Skeletal muscle satellite cell (primary cell): ENCODE measurements at regions not wholly inside any gene's neighbourhood (a gene's known extent, or its start where the extent isn't known, plus 50 kb on each side); places are given as distances from the start of the nearest gene placed in this dataset.

Source experiments
- H3K27me3 ChIP-seq: 2 replicates; pipeline ENCODE4 v1.7.0; 2013; ENCODE audit warnings: low read length; ENCODE audit not compliant: control insufficient read depth, insufficient read depth
- H3K36me3 ChIP-seq: 2 replicates; pipeline ENCODE4 v1.7.0; 2013; ENCODE audit warnings: mild to moderate bottlenecking, control low read depth, low read length; ENCODE audit not compliant: insufficient read depth
- H3K4me1 ChIP-seq: 2 replicates; pipeline ENCODE4 v1.7.0; 2013; ENCODE audit warnings: low read length; ENCODE audit not compliant: control insufficient read depth, insufficient read depth
- H3K4me2 ChIP-seq: 2 replicates; pipeline ENCODE4 v1.7.0; 2013; ENCODE audit warnings: mild to moderate bottlenecking, low read length
- H3K4me3 ChIP-seq: 2 replicates; pipeline ENCODE4 v1.7.0; 2013; ENCODE audit warnings: low read length
- H3K9ac ChIP-seq: 2 replicates; pipeline ENCODE4 v1.7.0; 2013; ENCODE audit warnings: mild to moderate bottlenecking, low read depth, low read length, moderate library complexity
- H3K9me3 ChIP-seq: replicated peaks from 2 replicates; pipeline ENCODE4 v1.7.0; 2013; ENCODE audit warnings: mild to moderate bottlenecking, control low read depth, low read length

DNA sequence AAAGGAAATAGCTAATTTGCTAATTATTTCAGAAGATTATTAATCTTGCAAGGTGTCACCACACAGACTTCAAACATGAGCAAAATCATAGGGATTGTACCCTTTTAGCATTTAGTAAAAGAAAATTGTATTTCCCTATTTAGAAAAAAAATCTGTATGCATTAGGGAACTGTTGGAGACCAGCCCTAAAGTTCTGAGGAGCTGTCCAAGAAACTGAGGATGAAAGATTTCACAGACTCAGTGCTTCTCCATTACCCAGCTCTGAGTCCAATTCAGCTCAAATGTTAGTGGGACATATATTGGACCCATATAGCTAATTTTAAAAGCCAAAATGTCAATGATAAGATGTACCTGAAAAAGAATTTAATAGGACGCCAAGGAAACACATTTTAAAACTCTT lies 271.7 kb downstream of the SNX10 start:
- Histone ChIP-seq H3K9ac (no peak overlapping the region), H3K36me3 (no peaks in the 10 kb centered on the region), H3K27me3 (no peaks in the 10 kb centered on the region), H3K9me3 (no peaks in the 10 kb centered on the region), H3K4me2 (no peak overlapping the region), H3K4me1 (no peaks in the 10 kb centered on the region), H3K4me3 (no peak overlapping the region)

DNA sequence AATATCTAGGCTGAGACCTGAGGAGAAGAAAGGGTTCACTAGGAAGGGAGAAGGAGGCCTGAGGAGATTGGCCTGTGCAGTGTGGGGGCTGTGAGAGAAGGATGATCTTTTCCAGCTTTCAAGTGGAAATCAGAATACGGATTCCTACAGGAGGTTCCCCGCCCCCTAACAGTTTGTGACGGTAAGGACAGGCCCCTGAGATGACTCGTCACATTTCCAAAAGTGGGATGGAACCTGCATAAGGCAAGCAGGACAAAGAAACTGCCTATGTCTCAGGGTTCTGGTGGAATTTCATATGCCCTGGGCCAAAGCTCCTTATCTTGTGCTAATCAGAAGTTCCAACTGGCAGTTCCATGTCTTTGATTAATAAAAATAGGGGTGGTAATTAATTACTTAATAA lies 275.6 kb downstream of the SNX10 start:
- no peaks in the 10 kb centered on the region for H3K9me3 ChIP-seq
- no peak overlapping the region for H3K4me2 ChIP-seq
- no peak overlapping the region for H3K9ac ChIP-seq
- no peaks in the 10 kb centered on the region for H3K27me3 ChIP-seq
- no peaks in the 10 kb centered on the region for H3K36me3 ChIP-seq
- no peak overlapping the region for H3K4me3 ChIP-seq
- no peaks in the 10 kb centered on the region for H3K4me1 ChIP-seq

DNA sequence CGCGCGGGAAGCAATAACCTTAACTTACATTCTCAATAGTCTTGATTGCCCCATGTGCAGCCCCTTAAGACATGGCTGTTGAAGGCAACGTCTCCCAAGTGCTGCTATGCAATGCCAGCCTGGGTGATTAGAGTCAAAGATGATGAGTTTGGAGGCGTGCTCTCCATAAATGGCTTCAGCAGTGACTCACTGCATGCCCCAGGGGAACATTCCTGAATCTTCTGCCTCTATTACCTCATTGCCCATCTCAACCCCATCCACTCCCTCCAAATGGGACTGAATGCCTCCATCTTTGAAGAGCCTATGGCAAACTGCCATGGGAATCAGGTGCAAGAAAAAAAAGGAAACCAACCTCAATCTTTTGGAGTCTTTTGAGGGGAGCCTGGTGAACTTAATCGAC lies 282.8 kb downstream of the SNX10 start:
- no peaks in the 10 kb centered on the region for H3K9me3 ChIP-seq
- H3K27me3 ChIP-seq, result no peaks in the 10 kb centered on the region
- no peaks in the 10 kb centered on the region for H3K36me3 ChIP-seq
- no peak overlapping the region for H3K9ac ChIP-seq
- H3K4me3 ChIP-seq, result no peak overlapping the region
- no peak overlapping the region for H3K4me2 ChIP-seq
- H3K4me1 ChIP-seq, result no peaks in the 10 kb centered on the region

DNA sequence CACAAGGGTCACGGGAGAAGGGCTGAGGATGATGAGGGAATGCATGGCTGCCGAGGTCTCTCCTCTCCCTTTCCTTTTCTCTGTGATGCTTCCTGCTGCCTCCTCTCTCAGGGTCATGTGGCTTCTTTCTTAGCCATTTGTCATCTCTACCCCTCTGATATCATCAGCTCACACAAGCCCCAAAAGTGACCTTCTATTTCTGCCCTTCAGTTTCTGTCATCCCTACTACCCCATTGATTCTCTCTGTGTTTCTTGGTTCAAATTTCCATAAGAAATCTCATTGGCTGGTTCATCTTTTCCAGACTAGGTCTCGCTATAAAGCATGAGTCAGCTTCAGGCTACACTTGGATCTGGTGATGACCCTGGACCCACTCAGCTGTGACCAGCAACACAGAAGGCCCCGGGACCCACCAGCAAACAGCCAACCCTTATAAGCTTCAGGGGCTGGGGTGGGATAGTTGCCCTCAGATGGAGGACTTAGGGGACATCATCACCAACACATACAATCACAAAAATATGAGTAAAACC lies 284.3 kb downstream of the SKAP2 start:
- Histone ChIP-seq H3K4me3 (no peak overlapping the region), H3K27me3 (peaks cover 4% of the 10 kb centered on the region), H3K36me3 (no peaks in the 10 kb centered on the region), H3K9ac (no peak overlapping the region), H3K4me1 (no peaks in the 10 kb centered on the region), H3K9me3 (no peaks in the 10 kb centered on the region), H3K4me2 (no peak overlapping the region)

DNA sequence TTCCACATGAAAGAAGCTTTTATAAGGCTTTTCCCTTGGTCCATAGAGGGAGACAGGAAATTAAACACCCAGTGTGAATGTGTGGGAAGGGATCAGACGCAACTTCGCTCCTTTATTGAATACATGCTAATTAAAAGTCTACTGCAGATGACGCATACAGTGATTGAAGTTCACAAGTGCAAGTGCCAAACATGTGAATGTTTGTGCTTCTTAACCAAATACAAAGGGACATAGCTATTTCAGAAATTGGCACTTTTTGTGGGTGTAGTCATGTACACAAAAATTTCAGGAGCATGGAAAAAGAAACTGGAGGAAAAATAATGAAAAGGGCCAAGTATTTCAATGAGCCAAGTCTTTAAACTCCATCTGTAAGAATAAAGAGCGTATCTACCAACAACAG lies 283.7 kb downstream of the SKAP2 start:
- H3K4me1 ChIP-seq, result no peaks in the 10 kb centered on the region

DNA sequence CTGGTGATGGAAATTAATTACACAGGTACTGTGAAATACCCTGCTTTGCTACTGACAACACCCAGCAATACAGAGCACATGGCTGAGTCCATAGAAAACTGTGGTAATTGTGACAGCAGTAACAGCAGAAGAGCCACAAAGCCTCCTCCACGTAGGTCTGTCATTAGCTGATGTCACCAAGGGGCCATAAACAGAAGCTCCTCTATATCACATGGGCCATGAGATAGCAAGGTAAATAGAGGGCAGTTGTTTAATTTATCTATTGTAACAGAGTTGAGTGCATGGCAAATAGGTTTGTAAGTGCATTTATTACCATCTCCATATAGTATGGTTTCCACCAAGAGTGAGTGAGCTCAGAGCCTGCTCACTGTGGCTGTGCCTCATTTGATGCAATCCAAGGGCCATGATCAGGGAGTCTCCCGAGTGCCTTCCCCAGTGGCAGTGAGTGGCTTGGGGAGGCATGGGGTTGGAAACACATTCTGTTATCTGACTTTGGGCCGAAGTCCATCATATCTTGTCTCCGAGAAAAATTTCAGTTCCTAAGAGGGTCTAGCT lies 281.2 kb downstream of the SKAP2 start:
- Histone ChIP-seq H3K9me3 (no peaks in the 10 kb centered on the region), H3K36me3 (no peaks in the 10 kb centered on the region), H3K27me3 (peaks cover 4% of the 10 kb centered on the region), H3K9ac (no peak overlapping the region), H3K4me3 (no peak overlapping the region), H3K4me1 (no peaks in the 10 kb centered on the region), H3K4me2 (no peak overlapping the region)

More for the DNA sequence above, 283.7 kb downstream of the SKAP2 start:
- no peaks in the 10 kb centered on the region for H3K36me3 ChIP-seq
- no peak overlapping the region for H3K4me3 ChIP-seq
- H3K27me3 ChIP-seq, result peaks cover 4% of the 10 kb centered on the region
- no peak overlapping the region for H3K9ac ChIP-seq
- H3K4me2 ChIP-seq, result no peak overlapping the region
- no peaks in the 10 kb centered on the region for H3K9me3 ChIP-seq

DNA sequence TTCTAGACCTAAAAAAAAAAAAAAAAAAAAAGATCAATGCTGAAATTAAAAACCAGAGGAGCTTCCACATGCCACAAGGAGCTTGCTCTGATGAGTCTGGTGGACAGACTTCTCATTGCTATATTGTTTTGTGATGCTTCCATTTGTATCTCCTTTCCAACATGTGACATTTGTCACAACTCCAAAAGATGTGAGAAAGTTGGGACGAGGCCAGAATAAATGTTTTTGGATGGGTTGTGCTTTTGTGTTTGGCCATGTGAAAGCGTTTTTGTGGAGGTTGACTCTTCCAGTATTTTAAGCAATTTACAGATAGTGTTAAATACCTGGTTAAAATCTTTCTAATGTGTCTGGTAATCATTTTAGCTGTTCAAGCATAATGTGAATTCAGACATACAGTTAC lies 280.1 kb downstream of the SKAP2 start:
- H3K4me3 ChIP-seq, result no peak overlapping the region
- H3K9me3 ChIP-seq, result no peaks in the 10 kb centered on the region
- no peak overlapping the region for H3K4me2 ChIP-seq
- no peaks in the 10 kb centered on the region for H3K4me1 ChIP-seq
- peaks cover 4% of the 10 kb centered on the region for H3K27me3 ChIP-seq
- H3K9ac ChIP-seq, result no peak overlapping the region
- H3K36me3 ChIP-seq, result no peaks in the 10 kb centered on the region

DNA sequence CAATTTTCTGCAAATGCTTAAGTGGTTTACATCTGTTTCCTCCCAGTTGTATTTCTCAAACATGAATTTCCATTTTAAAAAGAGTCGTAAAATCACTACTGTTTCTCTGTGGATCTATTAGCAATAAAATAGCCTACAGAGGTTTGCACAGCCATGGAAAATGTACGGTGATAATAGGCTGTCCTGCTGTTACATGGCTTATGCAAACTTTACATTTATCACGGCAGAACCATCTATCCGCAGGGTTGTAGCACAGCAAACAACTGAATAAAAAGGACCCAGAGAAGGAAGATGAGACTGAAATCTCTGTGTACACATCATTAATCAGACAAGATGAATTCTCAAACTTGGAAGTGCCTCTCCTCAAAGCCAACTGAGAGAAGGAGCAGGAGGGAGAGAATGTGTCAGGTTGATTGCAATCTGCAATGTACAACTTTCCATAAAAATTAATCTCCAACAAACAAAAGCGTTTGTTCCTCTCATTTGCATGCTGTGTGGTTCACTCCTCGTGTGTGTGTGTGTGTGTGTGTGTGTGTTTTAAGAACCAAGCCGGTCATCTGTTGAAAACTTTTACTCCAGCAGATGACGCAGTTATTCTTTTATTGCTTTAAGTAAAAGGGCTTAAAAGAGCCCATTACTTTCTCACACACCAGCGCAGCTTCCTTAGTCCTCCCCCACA lies 279.3 kb downstream of the SKAP2 start:
- H3K4me2 ChIP-seq, result no peak overlapping the region
- H3K9me3 ChIP-seq, result no peaks in the 10 kb centered on the region
- H3K36me3 ChIP-seq, result no peaks in the 10 kb centered on the region

DNA sequence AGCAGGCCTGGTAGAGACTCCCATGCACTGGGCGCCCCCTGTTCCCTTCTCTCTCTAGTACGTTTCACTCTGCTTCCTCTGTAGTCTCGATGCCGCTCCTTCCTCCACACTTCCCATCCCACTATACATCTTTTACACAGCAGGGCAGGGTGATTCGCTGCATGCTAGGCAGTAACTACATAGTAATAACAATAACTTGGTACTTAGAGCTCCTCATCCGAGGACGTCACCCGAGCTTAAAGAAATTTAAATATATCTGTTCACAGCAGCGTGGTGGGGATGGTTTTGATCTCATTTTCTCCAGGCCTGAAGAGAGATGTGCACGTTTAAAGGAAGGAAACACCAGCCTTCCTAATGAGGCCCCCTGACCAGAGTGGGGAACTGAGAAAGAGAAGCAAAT lies 276.9 kb downstream of the SKAP2 start:
- no peaks in the 10 kb centered on the region for H3K36me3 ChIP-seq
- peaks cover 4% of the 10 kb centered on the region for H3K27me3 ChIP-seq
- H3K4me1 ChIP-seq, result no peaks in the 10 kb centered on the region
- H3K4me2 ChIP-seq, result no peak overlapping the region
- no peak overlapping the region for H3K4me3 ChIP-seq
- no peak overlapping the region for H3K9ac ChIP-seq
- H3K9me3 ChIP-seq, result no peaks in the 10 kb centered on the region

More for the DNA sequence above, 279.3 kb downstream of the SKAP2 start:
- no peaks in the 10 kb centered on the region for H3K4me1 ChIP-seq
- no peak overlapping the region for H3K4me3 ChIP-seq
- no peak overlapping the region for H3K9ac ChIP-seq
- peaks cover 4% of the 10 kb centered on the region for H3K27me3 ChIP-seq

DNA sequence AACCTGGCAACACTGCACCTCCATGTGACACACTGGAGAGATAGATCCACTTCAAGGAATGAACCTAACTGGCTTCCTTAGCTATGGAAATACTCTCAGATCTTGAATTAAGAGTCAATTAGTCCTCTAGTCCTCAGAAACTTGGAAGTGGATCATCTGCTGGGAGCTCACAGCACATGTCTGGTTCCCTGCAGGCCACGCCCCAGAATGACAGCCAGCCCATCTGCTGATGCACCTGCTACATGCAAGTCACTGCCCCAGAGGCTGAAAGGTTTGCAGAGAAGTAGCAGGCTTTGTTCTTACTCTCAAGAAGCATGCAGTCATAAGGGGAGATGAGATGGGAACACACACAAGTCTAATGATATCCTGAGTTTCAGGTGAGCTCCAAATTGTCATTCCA lies 275.9 kb downstream of the SKAP2 start:
- Histone ChIP-seq H3K27me3 (peaks cover 4% of the 10 kb centered on the region), H3K4me2 (no peak overlapping the region), H3K9me3 (no peaks in the 10 kb centered on the region), H3K4me3 (no peak overlapping the region), H3K4me1 (no peaks in the 10 kb centered on the region), H3K9ac (no peak overlapping the region), H3K36me3 (no peaks in the 10 kb centered on the region)

DNA sequence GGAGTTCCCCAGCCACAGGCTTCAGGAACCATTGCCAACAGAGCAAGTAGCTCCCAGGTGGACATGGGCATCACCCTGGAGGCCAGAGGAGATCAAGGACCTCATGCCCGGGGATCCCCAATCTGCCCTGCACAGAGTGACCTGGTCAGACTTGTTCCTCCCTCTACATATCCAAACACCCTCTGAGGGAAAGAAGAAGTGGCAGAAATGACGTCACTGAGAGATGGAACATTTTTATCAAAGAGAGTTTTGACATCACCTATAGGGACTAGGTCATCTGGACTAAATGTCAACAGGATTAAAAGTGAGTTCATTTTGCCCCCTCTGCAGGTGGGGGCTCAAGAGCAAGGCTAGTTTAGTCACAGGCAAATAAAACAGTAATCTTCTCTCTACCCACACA lies 273.7 kb downstream of the SKAP2 start:
- Histone ChIP-seq H3K36me3 (no peaks in the 10 kb centered on the region), H3K9me3 (no peaks in the 10 kb centered on the region), H3K4me3 (no peak overlapping the region), H3K9ac (no peak overlapping the region), H3K4me1 (no peaks in the 10 kb centered on the region), H3K27me3 (peaks cover 20% of the 10 kb centered on the region), H3K4me2 (no peak overlapping the region)

DNA sequence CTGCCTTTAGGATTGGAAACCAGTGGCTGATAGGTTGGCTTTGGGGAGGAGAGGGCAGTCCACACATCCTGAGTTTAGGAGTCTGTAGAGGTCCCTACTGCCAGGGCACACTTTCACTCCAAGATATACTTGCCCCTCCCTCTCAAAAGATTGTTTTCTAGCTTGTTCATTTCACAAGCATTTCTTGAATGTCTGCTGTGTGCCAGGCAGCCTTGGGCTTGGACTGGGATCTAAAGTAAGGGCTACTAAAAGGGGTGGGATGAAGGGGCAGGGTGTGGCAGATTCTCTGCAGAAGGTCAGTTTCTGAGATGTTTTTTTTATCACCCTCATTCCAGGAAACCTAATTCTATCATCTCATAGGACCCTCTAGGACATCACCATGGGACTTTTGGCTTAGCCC lies 272.4 kb downstream of the SKAP2 start:
- no peaks in the 10 kb centered on the region for H3K36me3 ChIP-seq
- no peak overlapping the region for H3K4me3 ChIP-seq
- H3K9ac ChIP-seq, result no peak overlapping the region
- no peaks in the 10 kb centered on the region for H3K4me1 ChIP-seq
- H3K27me3 ChIP-seq, result peaks cover 20% of the 10 kb centered on the region
- H3K4me2 ChIP-seq, result no peak overlapping the region
- H3K9me3 ChIP-seq, result no peaks in the 10 kb centered on the region
